ENCODE measurements at regions not wholly inside any gene's neighbourhood (a gene's known extent, or its start where the extent isn't known, plus 50 kb on each side); places are given as distances from the start of the nearest gene placed in this dataset.
"Not testable (repeated sequence)": the region's sequence is repeated elsewhere in the genome, so short reads cannot be mapped to it uniquely, and the experiment has no call there.

DNA sequence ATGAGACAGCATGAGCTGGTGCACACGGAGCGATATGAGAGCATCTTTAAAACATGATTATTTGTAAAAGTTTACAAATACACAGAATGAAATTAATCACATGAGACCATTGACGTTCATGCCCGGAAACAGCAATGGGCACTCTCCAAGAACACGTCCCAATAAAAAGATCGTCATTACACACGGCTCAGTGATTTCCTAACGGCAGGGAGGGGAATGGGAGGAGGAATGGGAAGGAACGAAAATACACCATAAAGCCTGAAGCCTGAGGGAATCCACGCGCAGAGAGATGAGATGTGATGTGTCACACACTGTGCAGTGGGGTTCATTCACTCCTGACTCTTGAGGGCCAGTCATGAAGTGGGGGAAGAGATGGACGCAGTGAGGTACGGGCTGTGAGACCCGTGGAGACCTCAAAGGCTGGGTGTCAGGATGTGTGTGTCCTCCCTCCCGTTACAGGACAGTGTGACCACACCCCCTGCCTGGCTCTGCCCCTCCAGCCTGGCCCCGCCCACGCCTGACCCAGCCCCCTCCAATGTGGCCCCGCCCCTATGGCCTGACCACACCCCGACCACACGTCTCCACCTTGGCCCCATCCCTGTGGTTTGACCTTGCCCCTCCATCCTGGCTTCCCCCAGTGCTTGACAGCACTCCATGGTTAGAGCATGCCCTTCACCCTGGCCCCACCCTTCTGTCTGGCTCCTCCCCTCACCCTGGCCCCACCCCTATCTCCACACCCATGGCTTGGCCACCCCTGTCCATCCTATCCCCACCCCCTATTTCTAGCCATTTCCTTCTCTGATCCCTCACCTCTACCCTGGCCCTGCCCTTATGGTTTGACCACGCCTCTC is 270.5 kb upstream of the SFSWAP start:
- H3K27me3 ChIP-seq (ENCODE audit: control insufficient read depth, insufficient read depth, low read length); H3K36me3 ChIP-seq (ENCODE audit: control insufficient read depth, insufficient read depth, low read length); H3K4me1 ChIP-seq; H3K4me2 ChIP-seq (ENCODE audit: low read length); H3K9me3 ChIP-seq (ENCODE audit: control insufficient read depth, low read length); H3K79me2 ChIP-seq; H2AFZ ChIP-seq; H3K27ac ChIP-seq; H3K4me3 ChIP-seq (ENCODE audit: low read depth, low read length); H3K9ac ChIP-seq: not testable (repeated sequence)

DNA sequence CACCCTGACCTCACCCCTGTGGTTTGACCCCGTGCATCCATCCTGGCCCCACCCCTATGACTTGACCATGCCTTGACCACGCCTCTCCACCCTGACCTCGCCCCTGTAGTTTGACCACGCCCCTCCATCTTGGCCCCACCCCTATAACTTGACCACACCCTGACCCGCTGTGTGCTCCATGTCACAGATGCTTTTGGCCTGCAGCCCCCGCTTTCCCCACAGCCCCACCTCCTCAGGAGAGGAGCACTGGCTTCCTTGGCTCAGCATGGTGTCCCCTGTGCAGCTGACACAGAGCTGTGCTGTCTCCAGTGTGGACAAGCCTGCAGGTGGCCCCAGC is 269.9 kb upstream of the SFSWAP start:
- H3K4me2 ChIP-seq (ENCODE audit: low read length): no peak overlapping the region
- no peak for TF ChIP-seq CTCF (IDR thresholded peaks at IDR 0.05)
- H3K27ac ChIP-seq: no peak overlapping the region
- H3K36me3 ChIP-seq (ENCODE audit: control insufficient read depth, insufficient read depth, low read length): no peaks in the 10 kb centered on the region
- no peak overlapping the region for H3K4me3 ChIP-seq (ENCODE audit: low read depth, low read length)
- H2AFZ ChIP-seq: no peak overlapping the region
- no peaks in the 10 kb centered on the region for H3K79me2 ChIP-seq
- no peaks in the 10 kb centered on the region for H3K27me3 ChIP-seq (ENCODE audit: control insufficient read depth, insufficient read depth, low read length)
- no peak overlapping the region for H3K9ac ChIP-seq
- no peaks in the 10 kb centered on the region for H3K4me1 ChIP-seq
- no peaks in the 10 kb centered on the region for H3K9me3 ChIP-seq (ENCODE audit: control insufficient read depth, low read length)

DNA sequence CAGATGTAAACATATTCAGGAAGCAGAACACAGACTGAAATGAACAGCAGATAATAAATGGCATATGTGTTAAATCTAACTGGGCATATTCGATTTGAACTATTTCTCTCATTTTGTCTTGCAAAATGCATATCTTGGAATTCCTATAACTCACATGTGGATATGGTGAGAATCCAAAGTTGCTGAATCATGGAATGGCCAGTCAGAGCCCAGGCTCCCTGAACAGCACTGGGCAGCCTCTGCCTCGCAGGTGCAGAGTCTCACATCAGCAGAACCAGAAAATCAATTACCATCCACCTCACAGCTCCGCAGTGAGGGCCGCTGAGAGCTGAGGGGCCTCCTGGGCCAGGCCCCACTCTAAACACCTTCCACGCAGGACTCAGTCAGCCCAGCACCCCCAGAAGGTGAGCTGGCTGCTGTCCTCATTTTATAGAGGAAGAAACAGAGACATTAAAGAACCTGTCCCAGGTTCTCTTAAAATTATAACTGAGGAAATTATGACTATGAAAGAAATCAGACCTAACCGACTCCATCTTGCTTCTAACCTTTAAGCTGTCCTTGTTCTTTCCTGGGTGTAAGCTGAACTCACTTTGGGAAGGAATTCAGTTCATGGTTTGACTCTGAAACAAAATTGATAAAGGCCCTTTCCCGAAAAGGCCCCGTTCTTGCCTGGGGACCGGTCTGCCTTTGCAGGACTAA is 269.1 kb upstream of the SFSWAP start:
- no peak overlapping the region for H3K4me3 ChIP-seq (ENCODE audit: low read depth, low read length)
- H3K4me1 ChIP-seq: no peaks in the 10 kb centered on the region
- H3K4me2 ChIP-seq (ENCODE audit: low read length): no peak overlapping the region
- H2AFZ ChIP-seq: no peak overlapping the region
- H3K27me3 ChIP-seq (ENCODE audit: control insufficient read depth, insufficient read depth, low read length): no peaks in the 10 kb centered on the region
- no peaks in the 10 kb centered on the region for H3K9me3 ChIP-seq (ENCODE audit: control insufficient read depth, low read length)
- H3K79me2 ChIP-seq: no peaks in the 10 kb centered on the region
- no peak for TF ChIP-seq CTCF (IDR thresholded peaks at IDR 0.05)
- no peak overlapping the region for H3K9ac ChIP-seq
- H3K27ac ChIP-seq: no peak overlapping the region
- H3K36me3 ChIP-seq (ENCODE audit: control insufficient read depth, insufficient read depth, low read length): no peaks in the 10 kb centered on the region

- H3K4me1 ChIP-seq: no peaks in the 10 kb centered on the region
- H3K4me2 ChIP-seq (ENCODE audit: low read length): no peak overlapping the region
- no peaks in the 10 kb centered on the region for H3K79me2 ChIP-seq
- no peaks in the 10 kb centered on the region for H3K9me3 ChIP-seq (ENCODE audit: control insufficient read depth, low read length)
- H3K36me3 ChIP-seq (ENCODE audit: control insufficient read depth, insufficient read depth, low read length): no peaks in the 10 kb centered on the region
- H3K9ac ChIP-seq: no peak overlapping the region
- no peak for TF ChIP-seq CTCF (IDR thresholded peaks at IDR 0.05)
- no peak overlapping the region for H3K4me3 ChIP-seq (ENCODE audit: low read depth, low read length)
- H3K27ac ChIP-seq: no peak overlapping the region
- no peak overlapping the region for H2AFZ ChIP-seq
- no peaks in the 10 kb centered on the region for H3K27me3 ChIP-seq (ENCODE audit: control insufficient read depth, insufficient read depth, low read length)
These were observed 268.5 kb upstream of the SFSWAP start for GRCh38 chr12:131442337-131442918.

Data from parathyroid adenoma (tissue), 2 donors.